ENCODE measurements at regions not wholly inside any gene's neighbourhood (a gene's known extent, or its start where the extent isn't known, plus 50 kb on each side); places are given as distances from the start of the nearest gene placed in this dataset.

GRCh38 chr2:57544624-57545023 is 502.0 kb upstream of the VRK2 start:
- no peak overlapping the region for H4K8ac ChIP-seq (ENCODE audit: extremely low read depth, insufficient read depth, low read length)
- no peaks in the 10 kb centered on the region for H3K27me3 ChIP-seq (replicated peaks in 1 of 4; ENCODE audit: control insufficient read depth in 3 of 4, extremely low read depth in 1 of 4, insufficient read depth in 3 of 4, low read length in 3 of 4)
- H3K14ac ChIP-seq (ENCODE audit: insufficient read length): no peak overlapping the region
- no peak overlapping the region for H4K5ac ChIP-seq (ENCODE audit: insufficient read length, low read depth, low read length)
- no peaks in the 10 kb centered on the region for H4K20me1 ChIP-seq (replicated peaks in 1 of 2; ENCODE audit: control insufficient read depth in 1 of 2, insufficient read depth in 2 of 2, low read length in 2 of 2)
- H3K56ac ChIP-seq (replicated peaks; ENCODE audit: insufficient read length, low read depth, low read length): no peak overlapping the region
- no peak overlapping the region for H2BK15ac ChIP-seq (ENCODE audit: low read length)
- H3K9me3 ChIP-seq (ENCODE audit: insufficient read depth in 2 of 2, low read depth in 1 of 2, low read length in 1 of 2): no peaks in the 10 kb centered on the region
- H2AFZ ChIP-seq (ENCODE audit: low read length): no peak overlapping the region
- no peak overlapping the region for H3K4me2 ChIP-seq (ENCODE audit: insufficient read depth in 1 of 2, low read depth in 2 of 2, low read length in 2 of 2)
- H3K4ac ChIP-seq (replicated peaks; ENCODE audit: insufficient read length, low read depth, low read length): no peak overlapping the region
- no peaks in the 10 kb centered on the region for H3K79me1 ChIP-seq (ENCODE audit: low read depth, low read length)
- no peaks in the 10 kb centered on the region for H3K23me2 ChIP-seq (ENCODE audit: low read depth, low read length)
- H3K36me3 ChIP-seq (ENCODE audit: control insufficient read depth in 2 of 4, insufficient read depth in 4 of 4, low read length in 3 of 4): no peaks in the 10 kb centered on the region
- no peak for DNase-seq (ENCODE audit: low read depth in 1 of 2, low spot score in 2 of 2)
- H3K9ac ChIP-seq (replicated peaks in 1 of 4; ENCODE audit: extremely low read depth in 1 of 4, low read depth in 3 of 4, low read length in 3 of 4): no peak overlapping the region
- FAIRE-seq: no peak
- H2BK5ac ChIP-seq (ENCODE audit: low read depth, low read length): no peak overlapping the region
- no peak overlapping the region for H2AK5ac ChIP-seq (ENCODE audit: low read depth, low read length)
- H3K27ac ChIP-seq (ENCODE audit: low read depth, low read length): no peak overlapping the region
- H3K23ac ChIP-seq (ENCODE audit: insufficient read length): no peak overlapping the region
- H4K91ac ChIP-seq (replicated peaks; ENCODE audit: insufficient read length, low read length): no peak overlapping the region
- ChIA-PET POLR2A (ENCODE audit: partially characterized antibody) (no interaction called here), CTCF (ENCODE audit: partially characterized antibody) (interaction anchor here (1.1 kb wide), 1 partner anchor 8 kb away, joined by 5 read pairs; no protein-coding TSS in a partner anchor)
- no peak overlapping the region for H2BK20ac ChIP-seq (ENCODE audit: low read length)
- H2BK120ac ChIP-seq (replicated peaks; ENCODE audit: low read depth, low read length): no peak overlapping the region
- no peak overlapping the region for H2BK12ac ChIP-seq (ENCODE audit: low read depth, low read length)
- H3K79me2 ChIP-seq (ENCODE audit: control insufficient read depth in 1 of 2, insufficient read depth in 2 of 2, low read length in 2 of 2): no peaks in the 10 kb centered on the region
- peaks cover 0 to 3% (median 0%) of the 10 kb centered on the region in 4 experiments; a peak in 2 of 7 replicates for H3K4me1 ChIP-seq (replicated peaks in 1 of 4; ENCODE audit: control insufficient read depth in 3 of 4, insufficient read depth in 4 of 4, low read length in 3 of 4)
- no peak overlapping the region for H3K4me3 ChIP-seq (ENCODE audit: extremely low read depth in 1 of 4, insufficient read depth in 2 of 4, low read depth in 3 of 4, low read length in 4 of 4)
- no peak overlapping the region for H3K18ac ChIP-seq (ENCODE audit: extremely low read depth, low read length)
- TF ChIP-seq CHD2 (IDR thresholded peaks at IDR 0.05; ENCODE audit: low read length) (no peak), RXRA (IDR thresholded peaks at IDR 0.05; ENCODE audit: insufficient read depth, low read depth, low read length) (no peak), ATF3 (IDR thresholded peaks at IDR 0.05; ENCODE audit: insufficient read depth, low read depth, low read length) (no peak), TCF12 (IDR thresholded peaks at IDR 0.05; ENCODE audit: low read depth, low read length) (no peak)

Measured in H1 (cell line).